Stimulated activated memory B cell treated with anti-CD40 and anti-IgM and Interleukin-4, amounts not matched to agents 10 μg/mL and 1 μg/mL and 100 μg/mL, for 72 hours (primary cell): ENCODE measurements at regions not wholly inside any gene's neighbourhood (a gene's known extent, or its start where the extent isn't known, plus 50 kb on each side); places are given as distances from the start of the nearest gene placed in this dataset.

ENCODE experiments used
- ATAC-seq: fragments of 150-1000 bp; cut with Tn5 transposase; 2 replicates; pipeline ENCODE4 v1.10.0; 2021
- H3K27ac Mint-ChIP-seq: one replicate; pipeline ENCODE4 v1.8.0; 2022; ENCODE audit warnings: mild to moderate bottlenecking, mixed read lengths
- H3K27me3 Mint-ChIP-seq: one replicate; pipeline ENCODE4 v1.8.0; 2022; ENCODE audit warnings: mixed read lengths
- H3K36me3 Mint-ChIP-seq: one replicate; pipeline ENCODE4 v1.8.0; 2022; ENCODE audit warnings: mixed read lengths
- H3K4me1 Mint-ChIP-seq: one replicate; pipeline ENCODE4 v1.8.0; 2022; ENCODE audit warnings: mixed read lengths
- H3K4me3 Mint-ChIP-seq: one replicate; pipeline ENCODE4 v1.8.0; 2022; ENCODE audit warnings: mild to moderate bottlenecking, moderate library complexity, mixed read lengths
- H3K9me3 Mint-ChIP-seq: one replicate; pipeline ENCODE4 v1.8.0; 2022; ENCODE audit warnings: mixed read lengths

- Mint-ChIP-seq H3K27me3 (no peaks in the 10 kb centered on the region), H3K9me3 (peaks cover 11% of the 10 kb centered on the region)
Observed at GRCh38 chr2:57920342-57920939, 126.2 kb upstream of the VRK2 start.

DNA sequence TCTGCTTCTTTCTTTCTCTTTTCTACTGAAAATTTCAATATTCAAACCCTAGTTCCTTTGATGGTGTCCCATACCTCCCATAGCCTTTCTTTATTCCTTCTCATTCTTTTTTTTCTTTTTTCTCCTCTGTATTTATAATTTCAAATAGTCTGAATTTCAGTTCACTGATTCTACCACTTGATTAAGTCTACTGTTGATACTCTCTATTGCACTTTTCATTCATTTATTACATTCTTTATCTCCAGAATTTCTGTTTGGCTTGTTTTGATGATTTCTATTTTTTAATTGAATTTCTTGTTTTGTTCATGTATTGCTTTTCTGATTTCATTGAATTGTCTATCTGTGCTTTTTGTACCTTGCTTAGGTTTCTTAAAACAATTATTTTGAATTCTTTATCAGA, 111.9 kb upstream of the VRK2 start:
- no peak for ATAC-seq
- H3K36me3 Mint-ChIP-seq, result peaks cover 32% of the 10 kb centered on the region
- H3K27me3 Mint-ChIP-seq, result no peaks in the 10 kb centered on the region
- H3K9me3 Mint-ChIP-seq, result peaks cover 24% of the 10 kb centered on the region
- no peaks in the 10 kb centered on the region for H3K4me1 Mint-ChIP-seq
- no peak overlapping the region for H3K27ac Mint-ChIP-seq
- H3K4me3 Mint-ChIP-seq, result no peak overlapping the region

More at GRCh38 chr2:57920342-57920939, 126.2 kb upstream of the VRK2 start:
- no peak for ATAC-seq
- Mint-ChIP-seq H3K4me1 (peaks cover 15% of the 10 kb centered on the region), H3K27ac (no peak overlapping the region), H3K4me3 (no peak overlapping the region), H3K36me3 (peaks cover 4% of the 10 kb centered on the region)

- Mint-ChIP-seq H3K4me3 (no peak overlapping the region), H3K27me3 (no peaks in the 10 kb centered on the region), H3K4me1 (no peaks in the 10 kb centered on the region), H3K27ac (no peak overlapping the region), H3K9me3 (peaks cover 18% of the 10 kb centered on the region), H3K36me3 (peaks cover 32% of the 10 kb centered on the region)
- ATAC-seq, result no peak
Observed at GRCh38 chr2:57936216-57936615, 110.4 kb upstream of the VRK2 start.

GRCh38 chr2:57937456-57937855, 109.2 kb upstream of the VRK2 start:
- Mint-ChIP-seq H3K27ac (no peak overlapping the region), H3K36me3 (peaks cover 29% of the 10 kb centered on the region), H3K4me3 (no peak overlapping the region), H3K4me1 (no peaks in the 10 kb centered on the region), H3K27me3 (no peaks in the 10 kb centered on the region), H3K9me3 (peaks cover 13% of the 10 kb centered on the region)
- ATAC-seq, result no peak

DNA sequence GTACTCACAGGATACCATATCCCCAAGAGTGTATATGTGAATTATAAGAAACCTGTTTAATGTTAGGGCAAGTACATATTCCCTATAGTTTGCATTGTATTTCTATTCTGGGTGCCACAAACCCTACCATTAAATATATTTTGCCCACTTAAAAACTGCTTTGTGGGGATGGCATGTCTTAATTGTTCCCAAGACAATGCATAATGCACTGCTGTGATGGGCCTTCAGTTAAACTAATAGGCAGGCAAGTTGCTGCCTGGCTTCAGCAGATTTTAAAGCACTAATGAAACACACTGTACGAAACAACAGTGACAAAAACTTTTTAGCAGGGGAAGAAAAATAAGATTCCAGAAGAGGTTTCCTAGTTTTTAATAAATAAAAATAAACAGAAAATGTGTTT, 104.8 kb upstream of the VRK2 start:
- Mint-ChIP-seq H3K4me3 (no peak overlapping the region), H3K36me3 (peaks cover 6% of the 10 kb centered on the region), H3K4me1 (no peaks in the 10 kb centered on the region), H3K9me3 (no peaks in the 10 kb centered on the region), H3K27me3 (no peaks in the 10 kb centered on the region), H3K27ac (no peak overlapping the region)
- ATAC-seq, result no peak

- ATAC-seq, result no peak
- no peak overlapping the region for H3K4me3 Mint-ChIP-seq
- H3K4me1 Mint-ChIP-seq, result no peaks in the 10 kb centered on the region
- H3K27me3 Mint-ChIP-seq, result no peaks in the 10 kb centered on the region
- no peak overlapping the region for H3K27ac Mint-ChIP-seq
- H3K9me3 Mint-ChIP-seq, result no peaks in the 10 kb centered on the region
- peaks cover 6% of the 10 kb centered on the region for H3K36me3 Mint-ChIP-seq
Observed at GRCh38 chr2:57943315-57943714, 103.3 kb upstream of the VRK2 start.

DNA sequence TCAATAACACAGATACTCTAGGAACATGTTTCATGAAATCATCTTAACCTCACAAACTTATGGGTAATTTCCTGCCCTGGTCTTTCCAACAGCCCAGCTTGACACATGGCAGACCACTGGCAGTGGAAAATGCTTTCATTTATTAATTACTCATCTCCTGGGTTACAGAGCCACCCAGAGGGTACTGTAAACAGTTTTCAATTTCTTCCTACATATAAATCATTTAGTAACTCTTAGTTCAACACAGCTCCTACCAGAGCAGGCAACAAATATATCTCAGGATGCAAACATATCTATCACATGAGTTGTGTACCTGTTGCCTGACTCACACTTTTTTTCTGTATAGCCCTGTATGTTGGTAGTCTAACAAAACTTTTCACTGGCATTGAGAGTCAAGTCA, 99.2 kb upstream of the VRK2 start:
- Mint-ChIP-seq H3K9me3 (no peaks in the 10 kb centered on the region), H3K4me1 (no peaks in the 10 kb centered on the region), H3K27me3 (no peaks in the 10 kb centered on the region), H3K4me3 (no peak overlapping the region), H3K36me3 (peaks cover 11% of the 10 kb centered on the region), H3K27ac (no peak overlapping the region)
- ATAC-seq, result no peak

- H3K4me3 Mint-ChIP-seq, result no peak overlapping the region
- H3K27me3 Mint-ChIP-seq, result no peaks in the 10 kb centered on the region
- peaks cover 5% of the 10 kb centered on the region for H3K36me3 Mint-ChIP-seq
- H3K4me1 Mint-ChIP-seq, result no peaks in the 10 kb centered on the region
- H3K9me3 Mint-ChIP-seq, result no peaks in the 10 kb centered on the region
- no peak for ATAC-seq
- H3K27ac Mint-ChIP-seq, result no peak overlapping the region
Observed at GRCh38 chr2:57954020-57954419, 92.6 kb upstream of the VRK2 start.

DNA sequence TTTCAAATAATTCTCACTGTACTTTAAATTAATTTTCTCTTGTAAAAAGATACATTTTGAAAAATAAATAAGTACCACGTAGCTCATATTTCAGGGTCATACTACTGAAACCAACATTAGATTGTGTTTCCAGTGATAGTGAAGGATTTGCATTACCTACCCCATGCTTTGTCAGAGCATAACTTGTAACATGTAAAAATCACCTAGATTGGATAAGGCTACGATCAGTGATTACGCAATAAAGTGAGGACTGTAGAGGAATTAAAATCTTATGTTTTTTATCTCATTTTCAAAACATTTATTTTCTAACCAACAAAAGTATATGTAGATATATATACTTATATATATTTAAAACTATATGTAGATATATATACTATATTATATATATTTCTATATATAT, 89.4 kb upstream of the VRK2 start:
- Mint-ChIP-seq H3K9me3 (no peaks in the 10 kb centered on the region), H3K36me3 (peaks cover 5% of the 10 kb centered on the region), H3K27ac (no peak overlapping the region), H3K4me1 (no peaks in the 10 kb centered on the region), H3K27me3 (no peaks in the 10 kb centered on the region), H3K4me3 (no peak overlapping the region)
- ATAC-seq, result no peak

- Mint-ChIP-seq H3K27me3 (no peaks in the 10 kb centered on the region), H3K9me3 (no peaks in the 10 kb centered on the region)
- ATAC-seq, result no peak
Observed at GRCh38 chr2:57959390-57959789, 87.2 kb upstream of the VRK2 start.

GRCh38 chr2:57962861-57963260, 83.7 kb upstream of the VRK2 start:
- H3K9me3 Mint-ChIP-seq, result no peaks in the 10 kb centered on the region
- ATAC-seq, result no peak
- H3K27ac Mint-ChIP-seq, result no peak overlapping the region
- H3K4me3 Mint-ChIP-seq, result no peak overlapping the region
- H3K4me1 Mint-ChIP-seq, result peaks cover 8% of the 10 kb centered on the region
- H3K27me3 Mint-ChIP-seq, result no peaks in the 10 kb centered on the region
- peaks cover 5% of the 10 kb centered on the region for H3K36me3 Mint-ChIP-seq

More at GRCh38 chr2:57959390-57959789, 87.2 kb upstream of the VRK2 start:
- Mint-ChIP-seq H3K4me3 (no peak overlapping the region), H3K27ac (no peak overlapping the region), H3K4me1 (peaks cover 8% of the 10 kb centered on the region), H3K36me3 (peaks cover 5% of the 10 kb centered on the region)

- ATAC-seq, result no peak
- Mint-ChIP-seq H3K4me3 (no peak overlapping the region), H3K9me3 (no peaks in the 10 kb centered on the region), H3K36me3 (no peaks in the 10 kb centered on the region), H3K27ac (no peak overlapping the region), H3K4me1 (peaks cover 8% of the 10 kb centered on the region), H3K27me3 (no peaks in the 10 kb centered on the region)
Observed at GRCh38 chr2:57965219-57965618, 81.4 kb upstream of the VRK2 start.

DNA sequence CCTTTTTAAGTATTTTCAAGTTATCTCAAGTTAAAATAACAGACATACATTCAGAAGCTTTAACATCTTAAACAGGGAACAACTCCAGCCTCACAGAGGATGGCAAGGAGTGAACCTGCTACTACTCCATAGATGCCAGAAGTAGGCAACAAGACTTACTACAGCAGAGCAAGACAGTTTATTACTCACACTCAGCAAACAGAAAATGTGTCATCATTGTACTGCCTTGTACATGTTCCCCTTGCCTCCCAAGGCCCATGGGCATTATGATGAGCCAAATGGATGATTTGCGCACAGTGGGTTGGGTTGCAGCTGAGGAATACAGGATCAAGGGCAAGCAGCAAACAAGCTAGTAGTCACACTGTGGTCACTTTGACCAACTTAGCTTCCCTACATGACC, 80.6 kb upstream of the VRK2 start:
- no peak overlapping the region for H3K27ac Mint-ChIP-seq
- H3K4me3 Mint-ChIP-seq, result no peak overlapping the region
- no peak for ATAC-seq
- H3K27me3 Mint-ChIP-seq, result no peaks in the 10 kb centered on the region
- H3K36me3 Mint-ChIP-seq, result no peaks in the 10 kb centered on the region
- H3K9me3 Mint-ChIP-seq, result no peaks in the 10 kb centered on the region
- H3K4me1 Mint-ChIP-seq, result peaks cover 8% of the 10 kb centered on the region

DNA sequence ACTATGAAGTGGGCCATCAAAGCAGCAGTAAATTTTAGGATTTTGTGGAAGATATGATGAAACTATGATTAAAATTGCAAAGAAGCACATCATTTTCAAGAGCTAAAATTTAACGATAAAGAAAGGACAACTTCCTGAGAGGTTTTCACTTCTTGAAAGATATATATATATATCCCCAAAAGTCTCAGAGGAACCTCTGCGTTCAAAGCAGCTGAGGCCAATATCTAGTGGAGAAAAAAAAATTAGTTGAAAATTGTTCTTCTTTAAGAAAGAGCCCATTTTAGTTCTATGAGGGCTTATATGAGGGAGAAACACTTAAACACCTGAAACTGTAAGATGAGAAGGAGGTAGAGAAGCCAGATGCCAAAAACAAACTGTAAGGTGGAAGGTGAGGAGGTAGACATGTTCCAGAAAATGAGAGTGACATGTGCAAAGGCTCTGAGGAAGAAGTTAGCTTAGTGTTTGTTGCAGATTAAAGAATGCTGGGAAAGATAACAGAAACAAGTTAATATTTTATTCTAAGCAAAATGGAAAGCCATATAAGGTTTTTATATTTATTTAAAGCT, 72.9 kb upstream of the VRK2 start:
- no peak for ATAC-seq
- H3K4me1 Mint-ChIP-seq, result peaks cover 16% of the 10 kb centered on the region
- H3K27me3 Mint-ChIP-seq, result no peaks in the 10 kb centered on the region
- no peaks in the 10 kb centered on the region for H3K9me3 Mint-ChIP-seq
- peak overlapping the region; percentile 78 for H3K27ac Mint-ChIP-seq
- peak overlapping the region; percentile 16 for H3K4me3 Mint-ChIP-seq
- no peaks in the 10 kb centered on the region for H3K36me3 Mint-ChIP-seq

DNA sequence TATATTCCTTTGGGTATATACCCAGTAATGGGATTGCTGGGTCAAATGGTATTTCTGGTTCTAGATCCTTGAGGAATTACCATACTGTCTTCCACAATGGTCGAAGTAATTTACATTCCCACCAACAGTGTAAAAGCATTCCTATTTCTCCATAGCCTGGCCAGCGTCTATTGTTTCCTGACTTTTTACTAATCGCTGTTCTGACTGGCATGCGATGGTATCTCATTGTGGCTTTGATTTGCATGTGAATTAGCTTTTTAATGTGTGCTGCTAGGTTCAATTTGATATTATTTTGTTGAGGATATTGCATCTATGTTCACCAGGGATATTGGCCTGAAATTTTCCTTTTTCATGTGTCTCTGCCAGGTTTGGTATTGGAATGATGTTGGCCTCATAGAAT, 67.4 kb upstream of the VRK2 start:
- no peak for ATAC-seq
- Mint-ChIP-seq H3K9me3 (peaks cover 2% of the 10 kb centered on the region), H3K4me1 (peaks cover 8% of the 10 kb centered on the region), H3K27ac (no peak overlapping the region), H3K4me3 (no peak overlapping the region), H3K36me3 (peaks cover 11% of the 10 kb centered on the region), H3K27me3 (no peaks in the 10 kb centered on the region)

GRCh38 chr2:57981083-57981768, 65.4 kb upstream of the VRK2 start:
- no peak overlapping the region for H3K4me3 Mint-ChIP-seq
- peaks cover 2% of the 10 kb centered on the region for H3K9me3 Mint-ChIP-seq
- ATAC-seq, result no peak
- no peaks in the 10 kb centered on the region for H3K4me1 Mint-ChIP-seq
- peaks cover 11% of the 10 kb centered on the region for H3K36me3 Mint-ChIP-seq
- H3K27ac Mint-ChIP-seq, result no peak overlapping the region
- H3K27me3 Mint-ChIP-seq, result no peaks in the 10 kb centered on the region
